GM12878 (cell line): ENCODE measurements at regions not wholly inside any gene's neighbourhood (a gene's known extent, or its start where the extent isn't known, plus 50 kb on each side); places are given as distances from the start of the nearest gene placed in this dataset.

Experiments
- ATAC-seq: fragments of 200-7000 bp; cut with Tn5 transposase; 3 replicates; pipeline ENCODE4 v1.9.1; 2020; ENCODE audit warnings: mild to moderate bottlenecking, moderate library complexity
- BruUV-seq: library from RNA; stranded (reverse); fragments of 400-500 nt; replicated peaks from 2 replicates; lab custom pipeline; 2021; lab: Mats Ljungman, UMichigan
- CTCF ChIA-PET: fragments of 300-600 bp; sonication (Branson Sonifier 250); formaldehyde crosslinking; extraction: SDS; loops from one replicate; lab custom pipeline; 2021; ENCODE audit warnings: inconsistent platforms; lab: Yijun Ruan, JAX
- POLR2A ChIA-PET: fragments of 350-600 bp; formaldehyde crosslinking; extraction: SDS; loops from one replicate; lab custom pipeline; 2021; ENCODE audit warnings: inconsistent platforms; lab: Charles Lee
- RAD21 ChIA-PET: fragments of 300-600 bp; sonication (Branson Sonifier 250); formaldehyde crosslinking; loops from one replicate; lab custom pipeline; 2023; ENCODE audit warnings: antibody characterized with exemption; ENCODE audit not compliant: unreplicated experiment; lab: Charles Lee
- SMC1A ChIA-PET: fragments of 300-600 bp; sonication (Branson Sonifier 250); formaldehyde crosslinking; loops from one replicate; lab custom pipeline; 2023; ENCODE audit not compliant: unreplicated experiment, uncharacterized antibody; lab: Charles Lee
- DNase-seq: peaks from one replicate; pipeline ENCODE4 v3.0.0-alpha.2; 2011; ENCODE audit warnings: low read depth, low spot score
- FAIRE-seq: peaks from 3 replicates; lab custom pipeline; 2011; peaks lifted over from hg19 to GRCh38; lab: Jason Lieb, UNC
- H2AFZ ChIP-seq: 2 replicates; pipeline ENCODE4 v1.6.0; 2011; ENCODE audit warnings: low read depth, low read length, control low read depth; ENCODE audit not compliant: control insufficient read depth
- H3K27ac ChIP-seq: 2 replicates; pipeline ENCODE4 v1.5.1; 2011; ENCODE audit warnings: control low read depth; ENCODE audit not compliant: control insufficient read depth, insufficient read depth
- H3K27me3 ChIP-seq, 2 experiments: replicated peaks in 1 of 2; 2 replicates each; pipeline versions ENCODE4 v1.6.0 to v1.6.1; 2011; ENCODE audit warnings: low read length in 1 of 2; ENCODE audit not compliant: control insufficient read depth in 2 of 2, insufficient read depth in 2 of 2
- H3K36me3 ChIP-seq, 2 experiments: 2 replicates each; pipeline ENCODE4 v1.5.1; 2011; ENCODE audit warnings: low read length in 1 of 2; ENCODE audit not compliant: control insufficient read depth in 2 of 2, insufficient read depth in 2 of 2
- H3K4me1 ChIP-seq: 2 replicates; pipeline ENCODE4 v1.6.1; 2011; ENCODE audit warnings: mild to moderate bottlenecking, low read length, moderate library complexity, mixed read lengths; ENCODE audit not compliant: control insufficient read depth, insufficient read depth
- H3K4me2 ChIP-seq: 2 replicates; pipeline ENCODE4 v1.6.0; 2011; ENCODE audit warnings: control low read depth; ENCODE audit not compliant: control insufficient read depth, insufficient read depth
- H3K4me3 ChIP-seq: fragments of 200-600 bp; sonication (generic); 2 replicates; pipeline ENCODE4 v1.5.1; 2016
- H3K79me2 ChIP-seq: 2 replicates; pipeline ENCODE4 v1.6.0; 2011; ENCODE audit warnings: low read length; ENCODE audit not compliant: control insufficient read depth, insufficient read depth
- H3K9ac ChIP-seq: 2 replicates; pipeline ENCODE4 v1.8.0; 2011; ENCODE audit warnings: low read length, control low read depth, mixed read lengths; ENCODE audit not compliant: control insufficient read depth, insufficient read depth
- H3K9me3 ChIP-seq: replicated peaks from 3 replicates; pipeline ENCODE4 v1.5.1; 2011; ENCODE audit warnings: mild to moderate bottlenecking, low read length; ENCODE audit not compliant: control insufficient read depth, insufficient read depth
- H4K20me1 ChIP-seq: 2 replicates; pipeline ENCODE4 v1.6.0; 2011; ENCODE audit not compliant: control insufficient read depth, insufficient read depth
- ASH2L ChIP-seq: fragments of 300-600, 200-600 bp; sonication (generic); IDR thresholded peaks from 2 replicates; pipeline ENCODE4 v1.6.1; 2017; ENCODE audit warnings: low read depth, mild to moderate bottlenecking, borderline replicate concordance
- CBX5 ChIP-seq: sonication (generic); IDR thresholded peaks from 2 replicates; pipeline ENCODE4 v1.6.1; 2016; ENCODE audit warnings: low read depth, moderate library complexity, mild to moderate bottlenecking, inconsistent platforms
- E2F8 ChIP-seq: fragments of 450-650 bp; IDR thresholded peaks from 2 replicates; pipeline ENCODE4 v1.6.1; 2018; ENCODE audit warnings: mild to moderate bottlenecking, low read depth, moderate library complexity; ENCODE audit not compliant: partially characterized antibody
- EP300 ChIP-seq, 2 experiments: fragments of 150-350 bp in 1 of 2; IDR thresholded peaks; 2 replicates each; pipeline ENCODE4 v1.6.1; 2011 to 2012; ENCODE audit warnings: low read depth in 2 of 2, low read length in 2 of 2, borderline replicate concordance in 1 of 2, improper control_type of control experiment in 1 of 2, inconsistent platforms in 1 of 2; ENCODE audit not compliant: control insufficient read depth in 1 of 2
- ESRRA ChIP-seq: IDR thresholded peaks from 2 replicates; pipeline ENCODE4 v1.6.1; 2012; ENCODE audit warnings: mild to moderate bottlenecking, low read length, improper control_type of control experiment
- FOXM1 ChIP-seq: IDR thresholded peaks from 2 replicates; pipeline ENCODE4 v1.6.1; 2012; ENCODE audit warnings: low read depth, mild to moderate bottlenecking, inconsistent platforms, low read length, moderate library complexity
- KAT2A ChIP-seq: conservative IDR thresholded peaks from 2 replicates; pipeline ENCODE4 v1.6.1; 2011; ENCODE audit warnings: low read depth, low read length; ENCODE audit not compliant: control insufficient read depth
- MTA2 ChIP-seq: fragments of 450-650 bp; IDR thresholded peaks from 2 replicates; pipeline ENCODE4 v1.6.1; 2016; ENCODE audit warnings: low read depth, mild to moderate bottlenecking, moderate library complexity
- MYC ChIP-seq: IDR thresholded peaks from 2 replicates; pipeline ENCODE4 v1.6.1; 2011; ENCODE audit warnings: mild to moderate bottlenecking, low read length, moderate library complexity, inconsistent platforms; ENCODE audit not compliant: insufficient read depth, insufficient replicate concordance, insufficient read length, severe bottlenecking
- PBX3 ChIP-seq: IDR thresholded peaks from 2 replicates; pipeline ENCODE4 v1.6.1; 2011; ENCODE audit warnings: mild to moderate bottlenecking, low read depth, low read length, moderate library complexity; ENCODE audit not compliant: insufficient replicate concordance
- RAD51 ChIP-seq: fragments of 450-650 bp; IDR thresholded peaks from 2 replicates; pipeline ENCODE4 v1.6.1; 2016; ENCODE audit warnings: moderate library complexity, mild to moderate bottlenecking, inconsistent platforms
- RUNX3 ChIP-seq: IDR thresholded peaks from 2 replicates; pipeline ENCODE4 v1.6.1; 2012; ENCODE audit warnings: low read length, inconsistent platforms
- SRF ChIP-seq, 2 experiments: IDR thresholded peaks; 2 replicates each; pipeline ENCODE4 v1.6.1; 2011; ENCODE audit warnings: low read depth in 2 of 2, low read length in 2 of 2, mild to moderate bottlenecking in 1 of 2, moderate library complexity in 1 of 2
- SUPT20H ChIP-seq: IDR thresholded peaks from 2 replicates; pipeline ENCODE4 v1.6.1; 2011; ENCODE audit warnings: low read depth, mild to moderate bottlenecking, low read length, moderate library complexity, borderline replicate concordance; ENCODE audit not compliant: control insufficient read depth
- TCF3 ChIP-seq: IDR thresholded peaks from 2 replicates; pipeline ENCODE4 v1.6.1; 2012; ENCODE audit warnings: low read depth, mild to moderate bottlenecking, low read length, borderline replicate concordance; ENCODE audit not compliant: insufficient read depth
- ZNF274 ChIP-seq: IDR thresholded peaks from one replicate; pipeline ENCODE4 v1.8.0; 2011; ENCODE audit not compliant: insufficient read length, insufficient read depth
- in situ Hi-C: fragments of 300-500 bp; cut with MboI; formaldehyde crosslinking; loops from 9 replicates; pipeline ENCODE4 v1.14.3; 2018; ENCODE audit warnings: mixed read lengths
- intact Hi-C: fragments of 100-400 bp; cut with micrococcal nuclease; formaldehyde crosslinking; loops from one replicate; pipeline ENCODE4 v1.14.2; 2022; ENCODE audit not compliant: unreplicated experiment

GRCh38 chr6:145530454-145530853 is 204.9 kb downstream of the EPM2A start:
- BruUV-seq = no TSS peak

More at GRCh38 chr6:145530454-145530853, 204.9 kb downstream of the EPM2A start:
- Histone ChIP-seq H3K4me2 (no peak overlapping the region), H3K27ac (no peak overlapping the region), H3K9me3 (no peaks in the 10 kb centered on the region), H2AFZ (no peak overlapping the region), H3K79me2 (no peaks in the 10 kb centered on the region), H3K27me3 (no peaks in the 10 kb centered on the region), H3K36me3 (no peaks in the 10 kb centered on the region), H3K4me1 (no peaks in the 10 kb centered on the region), H3K4me3 (no peak overlapping the region)
- in situ Hi-C loops (no loop called here), intact Hi-C loops (no loop called here)
- SMC1A ChIA-PET = interaction anchor here (1.1 kb wide), 1 partner anchor 1004 kb away, joined by 3 read pairs; no protein-coding TSS in a partner anchor
- DNase-seq (no peak), ATAC-seq (no peak), FAIRE-seq (no peak)
- TF ChIP-seq FOXM1 (no peak), ASH2L (no peak), MYC (no peak), SUPT20H (no peak), ZNF274 (no peak), PBX3 (no peak), E2F8 (no peak), EP300 (IDR thresholded peaks at IDR 0.05; ENCODE audit: borderline replicate concordance in 1 of 2, control insufficient read depth in 1 of 2, low read depth in 2 of 2, low read length in 2 of 2) (no peak), RUNX3 (no peak), TCF3 (no peak), CBX5 (no peak), SRF (IDR thresholded peaks at IDR 0.05; ENCODE audit: low read depth in 2 of 2, low read length in 2 of 2) (no peak), RAD51 (no peak), ESRRA (no peak), KAT2A (no peak), MTA2 (no peak)
- TF ChIP-seq, all 136 proteins: peak for 0
- ChIA-PET CTCF (no interaction called here), POLR2A (no interaction called here), RAD21 (no interaction called here)
- Histone ChIP-seq H3K9ac (no peak overlapping the region), H4K20me1 (no peaks in the 10 kb centered on the region)
